GM12892 (cell line): ENCODE measurements at regions not wholly inside any gene's neighbourhood (a gene's known extent, or its start where the extent isn't known, plus 50 kb on each side); places are given as distances from the start of the nearest gene placed in this dataset.

Experiments used
- POLR2A ChIP-seq: IDR thresholded peaks from 2 replicates; pipeline ENCODE4 v1.6.1; 2011; ENCODE audit warnings: low read depth, low read length, control low read depth
- TAF1 ChIP-seq: IDR thresholded peaks from 2 replicates; pipeline ENCODE4 v1.6.1; 2011; ENCODE audit warnings: low read depth, mild to moderate bottlenecking, control low read depth, low read length, borderline replicate concordance

DNA sequence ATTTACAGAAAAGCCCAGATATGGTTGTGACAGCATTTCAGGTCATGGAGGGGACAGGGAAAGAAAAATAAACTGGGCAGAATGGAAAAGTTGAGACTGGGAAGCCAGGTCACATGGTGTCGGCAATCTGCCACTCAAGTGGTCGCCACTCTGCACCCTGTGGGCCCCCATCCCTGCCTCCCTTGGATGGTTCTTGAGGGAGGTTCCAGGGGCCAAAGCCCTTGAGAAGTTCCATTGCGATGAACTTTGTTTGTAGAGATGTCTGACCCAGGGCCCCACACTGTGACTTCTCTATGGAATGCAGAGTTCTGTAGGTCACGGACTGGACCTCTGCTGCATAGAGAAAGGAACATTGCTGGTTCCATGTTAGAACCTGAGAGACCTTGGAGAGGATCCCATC lies 105.7 kb upstream of the SLC14A2 start:
- TF ChIP-seq TAF1 (no peak), POLR2A (no peak)
